A673 (cell line): ENCODE measurements at regions not wholly inside any gene's neighbourhood (a gene's known extent, or its start where the extent isn't known, plus 50 kb on each side); places are given as distances from the start of the nearest gene placed in this dataset.

ENCODE experiments used
- BruUV-seq: library from RNA; stranded (reverse); fragments of 400-500 nt; replicated peaks from 2 replicates; lab custom pipeline; 2021; lab: Mats Ljungman, UMichigan
- CTCF ChIA-PET: fragments of 300-600 bp; sonication (Branson Sonifier 250); formaldehyde crosslinking; loops from one replicate; lab custom pipeline; 2022; ENCODE audit warnings: antibody characterized with exemption; lab: Charles Lee
- POLR2A ChIA-PET: fragments of 300-600 bp; sonication (Branson Sonifier 250); formaldehyde crosslinking; loops from one replicate; lab custom pipeline; 2022; ENCODE audit warnings: antibody characterized with exemption; ENCODE audit not compliant: low non-redundant PET; lab: Charles Lee
- DNase-seq: peaks from one replicate; pipeline ENCODE4 v3.0.0-alpha.2; 2015; ENCODE audit warnings: low spot score
- H3K27ac ChIP-seq: fragments of 200-600 bp; sonication (generic); 2 replicates; pipeline ENCODE4 v1.5.1; 2016; ENCODE audit warnings: mixed run types, low read depth, mild to moderate bottlenecking, mixed read lengths, antibody characterized with exemption, low read length; ENCODE audit not compliant: poor library complexity, severe bottlenecking
- H3K27me3 ChIP-seq: fragments of 200-600 bp; sonication (generic); replicated peaks from 2 replicates; pipeline ENCODE4 v1.6.1; 2017; ENCODE audit warnings: mixed run types, low read depth, mild to moderate bottlenecking, mixed read lengths, antibody characterized with exemption, low read length; ENCODE audit not compliant: insufficient read depth, poor library complexity
- H3K36me3 ChIP-seq: fragments of 200-600 bp; sonication (generic); 2 replicates; pipeline ENCODE4 v1.6.1; 2016; ENCODE audit warnings: mixed run types, mild to moderate bottlenecking, mixed read lengths, antibody characterized with exemption, low read length; ENCODE audit not compliant: insufficient read depth, poor library complexity, severe bottlenecking
- H3K4me1 ChIP-seq: fragments of 200-600 bp; sonication (generic); 2 replicates; pipeline ENCODE4 v1.6.1; 2017; ENCODE audit warnings: mixed run types, mild to moderate bottlenecking, mixed read lengths, antibody characterized with exemption, low read length; ENCODE audit not compliant: insufficient read depth, poor library complexity, severe bottlenecking
- H3K4me3 ChIP-seq: fragments of 200-600 bp; sonication (generic); 2 replicates; pipeline ENCODE4 v1.5.1; 2016; ENCODE audit warnings: low read depth, mixed run types, mild to moderate bottlenecking, mixed read lengths, low read length; ENCODE audit not compliant: poor library complexity, severe bottlenecking
- H3K9me3 ChIP-seq: fragments of 200-600 bp; sonication (generic); 2 replicates; pipeline ENCODE4 v1.6.1; 2016; ENCODE audit warnings: mixed run types, low read depth, mild to moderate bottlenecking, mixed read lengths, antibody characterized with exemption, low read length; ENCODE audit not compliant: poor library complexity, severe bottlenecking
- EZH2 ChIP-seq: fragments of 200-600 bp; sonication (generic); IDR thresholded peaks from 2 replicates; pipeline ENCODE4 v1.6.1; 2017; ENCODE audit warnings: borderline replicate concordance, low read depth, mild to moderate bottlenecking, mixed read lengths, antibody characterized with exemption, low read length; ENCODE audit not compliant: poor library complexity, severe bottlenecking
- intact Hi-C: fragments of 100-400 bp; cut with micrococcal nuclease; formaldehyde crosslinking; loops from one replicate; pipeline ENCODE4 v1.10.0; 2022; ENCODE audit not compliant: unreplicated experiment
- TF ChIP-seq, protein P1 (sequence below): fragments of 300-800, 200-600 bp; sonication (generic); conservative IDR thresholded peaks from 2 replicates; pipeline ENCODE4 v1.5.1; 2017; ENCODE audit warnings: low read depth, mild to moderate bottlenecking, antibody characterized with exemption, low read length, moderate library complexity, mixed read lengths

DNA sequence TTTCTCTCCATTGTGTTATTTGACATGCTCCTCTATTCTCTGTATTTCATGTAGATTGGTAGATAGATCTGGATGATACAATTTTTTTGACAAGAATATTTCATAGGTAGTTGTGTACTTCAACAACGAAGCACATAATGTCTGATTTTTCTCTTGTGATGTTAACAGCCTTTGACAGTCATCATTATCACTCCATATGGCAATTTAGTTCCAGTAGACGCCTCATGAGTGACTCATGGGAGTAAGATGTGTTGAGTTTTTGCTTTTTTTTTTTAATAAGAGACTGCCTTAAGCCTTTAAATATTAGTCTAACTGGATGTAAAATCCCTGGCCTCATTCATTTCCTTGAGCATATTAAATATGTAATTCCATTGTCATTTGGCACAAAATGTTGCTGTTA, 123.5 kb upstream of the ZNF32 start:
- no TSS peak for BruUV-seq
- H3K4me1 ChIP-seq: no peaks in the 10 kb centered on the region
- DNase-seq: no peak
- no peak overlapping the region for H3K27ac ChIP-seq
- CTCF ChIA-PET: no interaction called here
- no peak overlapping the region for H3K4me3 ChIP-seq
- no peaks in the 10 kb centered on the region for H3K9me3 ChIP-seq
- no peaks in the 10 kb centered on the region for H3K36me3 ChIP-seq
- H3K27me3 ChIP-seq: no peaks in the 10 kb centered on the region
- intact Hi-C loops: no loop called here
- TF ChIP-seq EZH2: no peak
- TF ChIP-seq, protein P1, sequence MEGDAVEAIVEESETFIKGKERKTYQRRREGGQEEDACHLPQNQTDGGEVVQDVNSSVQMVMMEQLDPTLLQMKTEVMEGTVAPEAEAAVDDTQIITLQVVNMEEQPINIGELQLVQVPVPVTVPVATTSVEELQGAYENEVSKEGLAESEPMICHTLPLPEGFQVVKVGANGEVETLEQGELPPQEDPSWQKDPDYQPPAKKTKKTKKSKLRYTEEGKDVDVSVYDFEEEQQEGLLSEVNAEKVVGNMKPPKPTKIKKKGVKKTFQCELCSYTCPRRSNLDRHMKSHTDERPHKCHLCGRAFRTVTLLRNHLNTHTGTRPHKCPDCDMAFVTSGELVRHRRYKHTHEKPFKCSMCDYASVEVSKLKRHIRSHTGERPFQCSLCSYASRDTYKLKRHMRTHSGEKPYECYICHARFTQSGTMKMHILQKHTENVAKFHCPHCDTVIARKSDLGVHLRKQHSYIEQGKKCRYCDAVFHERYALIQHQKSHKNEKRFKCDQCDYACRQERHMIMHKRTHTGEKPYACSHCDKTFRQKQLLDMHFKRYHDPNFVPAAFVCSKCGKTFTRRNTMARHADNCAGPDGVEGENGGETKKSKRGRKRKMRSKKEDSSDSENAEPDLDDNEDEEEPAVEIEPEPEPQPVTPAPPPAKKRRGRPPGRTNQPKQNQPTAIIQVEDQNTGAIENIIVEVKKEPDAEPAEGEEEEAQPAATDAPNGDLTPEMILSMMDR: no peak
- POLR2A ChIA-PET: no interaction called here

GRCh38 chr10:43771675-43772074, 123.0 kb upstream of the ZNF32 start:
- Histone ChIP-seq H3K27ac (no peak overlapping the region), H3K9me3 (no peaks in the 10 kb centered on the region), H3K4me3 (no peak overlapping the region), H3K4me1 (no peaks in the 10 kb centered on the region), H3K27me3 (no peaks in the 10 kb centered on the region), H3K36me3 (no peaks in the 10 kb centered on the region)
- intact Hi-C loops: no loop called here
- POLR2A ChIA-PET: no interaction called here
- CTCF ChIA-PET: no interaction called here
- no peak for DNase-seq
- TF ChIP-seq EZH2: no peak
- BruUV-seq: no TSS peak

GRCh38 chr10:43765516-43765915, 116.8 kb upstream of the ZNF32 start:
- TF ChIP-seq, protein P1: no peak
- no peak for TF ChIP-seq EZH2
- no TSS peak for BruUV-seq
- intact Hi-C loops: no loop called here
- no peaks in the 10 kb centered on the region for H3K36me3 ChIP-seq
- POLR2A ChIA-PET: no interaction called here
- DNase-seq: no peak
- no peak overlapping the region for H3K4me3 ChIP-seq
- no peak overlapping the region for H3K27ac ChIP-seq
- CTCF ChIA-PET: no interaction called here
- no peaks in the 10 kb centered on the region for H3K4me1 ChIP-seq
- H3K27me3 ChIP-seq: no peaks in the 10 kb centered on the region
- H3K9me3 ChIP-seq: no peaks in the 10 kb centered on the region

- ChIA-PET POLR2A (no interaction called here), CTCF (no interaction called here)
- Histone ChIP-seq H3K36me3 (no peaks in the 10 kb centered on the region), H3K27ac (no peak overlapping the region), H3K27me3 (no peaks in the 10 kb centered on the region), H3K9me3 (no peaks in the 10 kb centered on the region), H3K4me3 (no peak overlapping the region), H3K4me1 (no peaks in the 10 kb centered on the region)
- intact Hi-C loops: no loop called here
- TF ChIP-seq, protein P1: no peak
- TF ChIP-seq EZH2: no peak
- BruUV-seq: no TSS peak
- DNase-seq: no peak
These were observed 115.2 kb upstream of the ZNF32 start for GRCh38 chr10:43763846-43764245.
